HG03442 (cell line): ENCODE measurements at regions not wholly inside any gene's neighbourhood (a gene's known extent, or its start where the extent isn't known, plus 50 kb on each side); places are given as distances from the start of the nearest gene placed in this dataset.

Experiments
- ATAC-seq: cut with Tn5 transposase; IDR thresholded peaks from one replicate; pipeline ENCODE4 v1.9.1; 2021; ENCODE audit warnings: mild to moderate bottlenecking, moderate library complexity; ENCODE audit not compliant: unreplicated experiment

DNA sequence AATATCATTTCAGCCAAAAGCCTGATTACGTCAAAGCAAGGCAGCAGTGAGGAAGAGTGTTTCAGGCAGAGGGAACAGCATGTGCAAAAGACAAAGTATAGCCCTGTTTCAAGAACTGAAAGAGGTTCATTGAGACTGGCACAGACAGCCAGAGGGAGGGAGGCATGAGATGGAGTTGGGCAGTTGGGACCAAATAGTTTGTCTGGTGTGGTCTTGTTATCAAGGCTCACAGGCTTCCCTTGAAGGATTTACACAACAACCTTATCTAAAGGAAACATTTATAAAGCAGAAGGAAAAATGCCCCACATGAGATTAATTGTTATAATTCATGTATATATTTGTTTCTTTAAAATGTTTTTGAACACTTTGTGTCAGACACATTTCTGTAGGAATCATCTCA, 253.3 kb downstream of the DMAC1 start:
- no peak for ATAC-seq

DNA sequence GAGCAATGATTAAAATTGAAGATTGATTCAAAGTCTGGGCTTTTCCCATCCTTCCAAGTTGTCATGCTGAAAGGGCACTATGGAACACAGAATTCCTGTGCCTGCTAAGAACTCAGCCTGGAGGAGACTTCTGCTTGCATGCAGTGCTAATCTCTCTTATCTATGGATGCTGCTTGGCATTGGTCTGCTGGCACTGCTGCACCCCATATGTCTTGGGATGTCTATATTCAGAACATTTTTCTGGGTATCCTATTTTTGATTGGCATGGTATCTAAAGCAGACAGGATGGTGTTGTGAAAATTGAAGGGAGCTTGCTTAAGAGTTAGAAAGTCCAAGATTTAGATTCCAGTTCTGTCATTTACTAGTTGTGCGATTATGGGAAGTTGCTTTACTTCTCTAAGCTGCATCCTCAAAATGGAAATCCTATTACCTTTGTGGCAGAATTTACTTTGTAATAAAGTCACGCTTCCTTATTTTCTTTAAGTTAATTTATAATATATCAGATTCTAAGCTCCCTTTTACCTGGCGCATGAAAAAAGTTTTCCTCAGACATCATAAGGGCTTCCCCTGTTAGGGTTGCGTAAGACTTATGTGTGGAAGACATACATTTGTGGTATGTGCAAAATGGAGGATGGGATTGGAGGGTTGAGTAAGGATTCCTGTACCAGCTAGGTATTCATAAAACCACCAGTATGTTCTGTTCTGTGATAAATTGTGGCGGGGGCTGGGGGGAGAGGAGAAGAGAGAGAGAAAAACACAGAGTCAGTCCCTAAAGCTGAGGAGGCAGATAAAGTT, 254.0 kb downstream of the DMAC1 start:
- no peak for ATAC-seq

DNA sequence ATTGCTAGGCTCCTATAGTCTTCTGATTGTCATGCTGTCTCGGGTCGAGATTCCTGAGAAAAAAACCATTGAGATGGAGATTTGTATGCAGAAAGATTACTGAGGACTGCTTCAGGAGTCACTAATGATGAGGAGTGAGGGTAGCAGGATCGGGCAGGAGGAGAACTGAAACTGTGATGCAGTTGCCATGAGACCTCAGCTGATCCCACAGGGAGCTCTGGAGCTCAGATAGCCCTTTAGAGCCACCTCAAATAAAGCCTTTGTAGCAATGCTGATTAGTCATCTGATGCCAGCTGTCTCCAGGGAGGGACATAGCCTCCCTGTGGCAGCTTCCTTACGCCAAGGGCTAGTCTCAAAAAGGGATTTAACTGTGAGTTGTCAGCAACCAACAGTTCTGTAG, 256.9 kb downstream of the DMAC1 start:
- ATAC-seq, result no peak

DNA sequence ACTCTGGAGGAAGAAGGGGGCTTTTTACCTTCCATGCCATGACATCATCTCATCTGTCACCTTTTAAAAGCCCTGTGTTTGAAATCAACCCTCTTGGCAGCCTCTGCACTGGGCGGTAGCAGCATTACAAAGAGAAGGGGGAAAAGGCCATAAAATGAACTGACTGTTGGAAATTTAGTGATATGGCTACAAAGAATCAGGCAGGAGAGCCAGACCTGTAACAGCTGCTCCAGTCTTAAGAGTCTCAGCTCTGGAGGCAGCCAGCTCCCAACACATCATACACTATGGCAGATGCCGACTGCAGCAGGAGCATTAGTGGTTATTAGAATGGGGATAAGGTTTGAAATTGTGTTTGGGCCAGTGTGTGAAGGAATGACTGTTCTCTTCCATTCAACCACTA, 257.5 kb downstream of the DMAC1 start:
- no peak for ATAC-seq

DNA sequence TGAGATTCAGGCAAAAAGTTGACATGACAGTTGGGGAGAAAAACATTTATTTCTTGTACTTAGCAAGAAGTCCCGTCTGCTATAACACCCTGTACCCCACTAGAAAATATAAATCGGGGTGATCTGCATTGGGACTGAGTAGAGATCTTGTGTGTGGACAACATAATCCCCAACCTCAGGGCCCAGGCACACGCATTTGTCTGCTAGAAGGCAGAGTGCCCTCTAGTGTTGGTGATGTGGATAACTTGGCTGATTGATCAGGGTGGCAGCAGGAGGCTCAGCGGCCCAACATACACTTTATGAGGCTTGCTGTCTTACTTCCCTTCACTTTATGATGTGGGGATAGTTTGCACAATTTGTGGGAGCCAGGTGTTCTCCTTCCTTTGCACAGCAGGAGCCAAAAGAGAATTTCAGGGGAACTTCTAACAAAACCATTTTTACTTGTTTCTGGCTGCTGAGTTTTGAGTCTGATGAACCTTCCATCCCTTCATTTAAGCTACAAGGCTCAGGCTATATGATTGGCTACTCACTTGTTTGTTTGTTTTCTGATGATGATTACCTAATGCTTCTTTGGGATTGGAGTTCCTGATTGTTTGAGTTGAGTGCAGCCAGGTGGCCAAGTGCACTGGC, 263.2 kb downstream of the DMAC1 start:
- ATAC-seq, result peak; percentile 90

DNA sequence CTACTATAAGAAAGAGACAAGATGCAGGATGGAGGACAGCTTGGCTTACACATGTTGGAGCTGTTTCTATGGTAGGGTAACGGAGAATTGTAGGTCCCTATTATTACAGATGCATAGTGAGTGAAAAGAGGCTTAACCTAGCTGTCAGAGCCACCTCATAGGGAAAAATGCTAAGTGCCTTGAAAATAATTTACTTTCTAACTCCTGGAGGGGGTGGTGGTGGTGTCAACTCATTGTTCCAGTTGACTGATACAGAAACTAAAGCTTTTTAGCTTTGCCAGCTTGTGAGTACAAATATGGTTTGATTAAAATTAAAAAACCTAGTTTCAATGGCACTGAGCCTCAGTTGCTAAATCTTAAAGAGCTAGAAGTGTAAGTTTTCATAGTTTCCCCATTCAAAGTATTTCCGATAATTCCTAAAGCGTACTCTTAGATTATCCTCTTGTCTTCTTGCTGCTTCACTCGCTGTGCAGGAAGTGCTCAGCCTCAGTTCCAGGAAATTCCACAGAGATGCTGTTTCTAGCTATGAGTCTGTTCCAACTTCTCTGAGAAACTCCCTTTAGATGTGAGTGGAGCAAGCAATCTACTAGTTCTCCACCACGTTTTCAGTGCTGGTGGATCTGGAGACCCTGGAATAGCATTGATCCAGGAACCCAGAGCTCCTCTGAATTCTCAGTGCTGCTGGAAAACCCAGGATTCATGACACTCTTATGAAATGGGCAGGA, 265.2 kb downstream of the DMAC1 start:
- ATAC-seq, result no peak

DNA sequence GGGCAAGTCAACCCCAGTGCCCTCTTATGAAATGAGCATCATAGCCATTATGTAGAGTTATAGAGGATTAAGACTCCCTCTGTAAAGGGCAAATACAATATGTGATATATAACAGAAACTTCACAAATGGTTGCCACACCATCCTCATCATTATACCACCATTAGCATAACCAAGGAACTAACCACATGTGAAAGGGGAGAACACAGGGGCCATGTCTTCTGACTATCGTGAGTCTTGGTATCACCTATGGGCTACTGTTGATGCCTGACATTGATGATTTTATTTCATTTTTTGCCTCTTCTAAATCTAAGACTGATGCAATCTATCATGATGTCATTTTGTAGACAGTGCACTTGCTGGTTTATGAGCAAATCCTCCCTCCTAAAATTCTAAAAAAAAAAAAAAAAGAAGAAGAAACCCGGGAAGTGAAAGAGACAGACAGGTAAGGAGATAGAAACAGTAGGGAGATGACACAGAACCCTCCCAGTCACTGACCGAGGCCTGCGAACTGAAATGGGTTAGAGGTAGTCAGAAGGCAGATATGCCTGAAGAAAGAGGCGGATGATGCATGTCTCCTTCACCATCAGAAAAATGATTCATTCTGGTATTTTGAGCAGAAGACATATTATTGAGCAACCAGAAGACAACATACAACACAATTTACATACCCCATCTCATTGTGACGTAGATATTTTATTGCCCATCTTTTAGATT, 266.0 kb downstream of the DMAC1 start:
- no peak for ATAC-seq

DNA sequence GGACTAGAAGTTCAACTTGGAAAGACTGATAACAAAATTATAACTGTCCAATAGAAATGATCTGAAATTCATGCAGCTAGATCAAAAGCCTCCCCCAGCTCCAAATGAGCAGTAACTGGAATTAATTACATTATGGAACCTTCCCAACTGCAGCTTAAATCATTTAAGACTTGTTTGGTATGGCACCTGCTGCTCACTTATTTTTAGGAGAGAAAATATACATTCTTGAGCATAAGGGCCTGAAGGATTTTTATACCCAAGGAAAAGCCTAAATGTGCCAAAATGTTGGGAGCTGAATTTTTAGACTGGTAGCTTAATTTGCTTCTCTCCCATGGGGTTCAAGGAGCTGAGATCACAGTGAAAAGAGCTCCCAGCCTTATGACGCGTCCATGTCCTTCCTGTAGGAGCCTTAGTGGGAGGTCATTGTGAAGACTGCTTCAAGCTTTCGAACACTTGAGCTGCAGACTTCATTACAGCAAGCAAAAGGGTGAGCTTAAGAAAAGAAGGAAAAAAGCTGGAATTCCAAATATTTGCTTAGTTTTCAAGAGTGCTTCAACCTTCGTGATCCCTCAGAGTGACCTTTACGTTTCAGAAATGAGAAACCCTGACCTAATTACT, 276.0 kb downstream of the DMAC1 start:
- ATAC-seq, result no peak

DNA sequence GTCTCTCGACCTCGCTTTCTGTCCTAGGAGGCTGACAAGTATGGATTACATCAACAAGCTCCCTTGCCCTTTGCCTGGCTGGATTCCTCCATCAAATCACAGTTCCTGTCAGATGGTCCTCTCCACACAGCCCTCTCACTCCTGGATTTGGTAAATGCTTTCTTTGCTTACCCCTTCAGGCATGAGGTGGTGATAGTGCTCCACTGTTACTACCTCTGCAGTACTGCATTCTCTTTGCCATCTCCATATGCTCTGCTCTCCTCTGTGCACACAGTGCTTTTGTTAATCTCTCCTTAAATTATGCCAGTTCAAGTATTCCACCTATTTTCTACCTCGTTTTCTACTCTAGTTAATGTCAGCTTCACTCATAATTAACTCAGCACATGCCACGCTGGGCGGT, 279.2 kb downstream of the DMAC1 start:
- ATAC-seq, result no peak

DNA sequence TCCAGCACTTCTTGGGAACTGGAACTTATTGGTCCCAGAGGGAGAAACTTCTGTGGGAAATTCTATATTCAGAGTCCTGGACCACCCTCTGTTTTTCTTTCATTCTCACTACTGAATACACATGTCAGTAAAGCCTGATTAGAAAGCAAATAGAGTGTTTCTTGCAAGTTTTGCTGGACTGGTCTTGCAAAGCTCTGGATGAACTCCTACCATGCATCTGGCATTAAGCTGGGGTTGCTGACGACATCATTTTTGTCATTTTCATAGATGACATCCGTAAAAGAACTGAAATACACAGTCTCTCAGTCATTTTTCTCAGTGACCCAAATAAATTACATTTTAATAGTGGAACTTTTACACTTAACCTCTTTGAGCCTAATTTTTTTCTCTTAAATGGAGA, 283.2 kb downstream of the DMAC1 start:
- no peak for ATAC-seq

DNA sequence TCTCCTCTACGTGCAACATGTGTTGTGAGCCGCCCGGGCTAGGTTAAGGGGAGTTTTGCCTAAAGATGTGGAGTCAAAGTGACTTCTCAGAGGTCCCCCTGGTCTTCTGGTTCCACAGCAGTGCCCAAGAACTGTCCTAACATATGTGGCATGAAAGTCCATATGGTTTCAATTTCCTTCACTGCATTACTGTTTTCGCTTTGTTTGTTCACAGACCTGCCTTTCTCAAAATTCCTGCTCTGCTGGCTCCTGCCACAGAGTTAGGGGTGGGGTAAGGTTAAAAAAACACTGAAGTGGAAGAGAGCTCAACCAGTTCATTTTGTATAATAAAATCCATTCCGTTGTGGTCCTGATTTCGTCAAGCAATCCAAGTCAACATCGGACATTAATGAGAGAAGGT, 289.4 kb downstream of the DMAC1 start:
- ATAC-seq, result no peak

DNA sequence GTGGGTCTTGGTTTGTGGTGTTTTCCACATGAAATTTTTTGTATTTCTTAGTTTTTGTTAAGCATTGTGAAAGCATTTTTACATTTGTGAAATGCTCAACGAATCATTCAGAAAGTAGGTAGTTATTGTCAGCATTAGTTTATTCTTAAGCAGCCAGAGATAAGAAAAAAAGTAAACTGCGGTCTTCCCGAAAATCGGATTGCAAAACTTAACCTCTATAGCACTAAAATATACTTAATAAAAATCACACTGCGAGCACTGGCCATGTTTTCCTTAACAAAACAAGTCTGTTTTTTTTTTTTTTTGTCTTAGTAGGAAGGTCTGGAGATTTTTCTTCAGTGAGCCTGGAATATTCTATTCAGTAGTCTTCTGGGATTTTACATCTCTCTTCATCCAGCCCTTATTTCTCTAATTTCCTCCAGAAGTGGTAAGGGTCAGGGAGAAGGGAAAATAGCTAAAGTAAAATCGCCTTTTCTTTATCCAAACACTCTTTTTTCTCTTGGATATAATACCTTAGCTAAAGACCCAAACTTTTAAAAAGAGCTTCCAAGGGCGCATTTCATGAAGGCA, 289.9 kb downstream of the DMAC1 start:
- no peak for ATAC-seq

DNA sequence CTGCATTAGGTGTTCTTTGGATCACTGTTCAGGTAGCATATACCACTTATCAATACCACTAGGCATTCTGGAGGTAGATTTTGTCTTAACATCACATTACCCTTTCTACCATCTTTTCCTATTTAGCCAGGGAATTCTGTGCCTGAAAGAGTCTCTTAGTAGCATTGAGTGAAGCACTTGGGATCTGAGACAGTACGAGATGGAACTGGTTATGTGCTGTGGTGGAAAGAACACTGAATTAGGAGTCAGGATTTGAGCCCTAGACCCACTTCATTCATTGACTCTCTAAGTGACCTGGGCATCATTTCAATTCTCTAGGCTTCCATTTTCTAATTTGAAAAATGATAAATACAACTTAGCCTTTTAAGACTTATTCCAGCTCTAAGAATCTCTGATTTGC, 291.1 kb downstream of the DMAC1 start:
- no peak for ATAC-seq

DNA sequence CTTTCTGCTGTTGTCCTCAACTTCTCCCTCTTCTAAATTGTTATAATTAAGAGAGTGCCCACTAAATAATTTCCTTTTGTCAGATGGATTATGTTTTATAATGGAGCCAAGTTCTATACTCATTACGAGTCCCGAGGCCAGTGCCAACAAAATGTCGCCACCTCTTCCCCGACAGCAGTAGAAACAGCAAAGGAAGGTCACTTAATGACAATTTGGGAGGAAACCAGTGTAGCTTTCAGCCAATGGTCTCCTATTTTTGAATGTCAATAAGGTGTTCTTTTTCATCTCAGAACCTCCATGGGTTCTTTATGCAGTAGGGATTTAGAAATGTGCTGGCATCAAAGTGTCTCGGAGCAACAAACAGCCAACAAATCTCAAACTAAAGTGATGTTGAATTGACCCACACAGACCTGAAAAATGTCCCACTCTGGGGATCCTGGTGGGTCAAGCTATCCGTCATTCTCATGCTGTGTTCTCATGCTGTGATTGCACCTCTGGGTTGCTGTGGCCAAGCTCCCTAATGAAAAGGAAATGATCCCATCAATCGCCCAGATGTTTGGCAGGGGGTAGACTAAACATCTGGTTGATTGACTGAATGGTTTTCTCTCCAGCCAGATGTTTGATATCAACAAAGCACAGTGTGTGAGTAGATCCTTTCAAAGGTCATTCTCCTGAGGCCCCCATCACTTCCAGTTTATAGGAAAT, 291.9 kb downstream of the DMAC1 start:
- no peak for ATAC-seq

DNA sequence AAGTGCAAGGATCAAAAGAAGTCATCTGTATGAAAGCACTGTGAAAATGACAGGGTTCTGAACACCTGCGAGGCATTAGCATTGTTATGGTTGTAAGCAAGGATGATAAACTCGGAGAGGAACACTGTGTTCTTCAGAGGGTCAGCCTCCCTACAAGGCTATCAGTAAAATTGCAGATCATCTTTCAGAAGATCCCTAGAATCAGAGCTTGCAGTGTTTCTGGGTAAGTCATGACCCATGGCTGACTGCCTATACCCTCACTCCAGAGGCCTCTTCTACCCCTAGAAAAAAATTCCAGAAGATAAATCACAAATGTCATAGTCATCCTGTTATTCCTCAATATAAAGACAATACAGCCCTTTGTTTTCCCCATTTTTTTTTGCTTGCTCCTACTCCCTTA, 292.6 kb downstream of the DMAC1 start:
- ATAC-seq, result no peak

DNA sequence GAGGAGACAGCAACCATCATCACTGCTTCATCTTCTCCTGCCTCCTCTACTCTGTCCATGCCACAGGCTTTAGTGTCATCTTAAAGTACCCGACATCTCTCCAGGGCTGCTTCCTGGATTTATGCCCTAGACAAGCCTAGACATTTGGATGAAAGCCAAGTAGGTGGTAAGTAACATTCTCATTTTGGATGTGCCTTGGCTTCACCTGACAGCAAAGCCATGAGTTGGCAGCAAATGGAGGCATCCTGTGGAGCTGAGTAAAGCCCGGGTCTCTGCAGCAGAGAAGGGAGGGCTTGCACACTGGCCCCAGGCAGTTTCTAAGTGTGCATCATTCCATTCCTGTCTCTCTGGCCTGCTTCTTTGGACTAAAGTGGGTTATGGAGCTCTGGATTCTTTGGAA, 299.1 kb downstream of the DMAC1 start:
- no peak for ATAC-seq

DNA sequence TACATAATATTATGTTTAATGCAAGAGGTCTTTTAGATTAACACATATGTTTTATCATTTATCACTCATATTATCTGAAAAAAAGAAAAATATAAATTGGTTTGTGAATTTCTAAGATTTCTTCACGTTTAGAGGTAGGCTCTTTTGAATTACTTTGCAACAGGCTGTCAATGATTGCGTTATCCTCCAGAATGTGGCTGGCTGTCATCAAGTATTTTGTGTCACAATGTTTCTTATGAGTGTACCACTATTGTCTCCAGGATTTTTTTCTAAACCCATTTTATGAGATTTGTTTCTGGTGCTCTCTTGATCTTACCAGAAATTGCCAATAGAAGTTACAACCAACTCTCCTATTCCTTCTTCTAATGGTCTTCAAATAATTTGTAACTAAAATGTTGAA, 307.9 kb downstream of the DMAC1 start:
- no peak for ATAC-seq

DNA sequence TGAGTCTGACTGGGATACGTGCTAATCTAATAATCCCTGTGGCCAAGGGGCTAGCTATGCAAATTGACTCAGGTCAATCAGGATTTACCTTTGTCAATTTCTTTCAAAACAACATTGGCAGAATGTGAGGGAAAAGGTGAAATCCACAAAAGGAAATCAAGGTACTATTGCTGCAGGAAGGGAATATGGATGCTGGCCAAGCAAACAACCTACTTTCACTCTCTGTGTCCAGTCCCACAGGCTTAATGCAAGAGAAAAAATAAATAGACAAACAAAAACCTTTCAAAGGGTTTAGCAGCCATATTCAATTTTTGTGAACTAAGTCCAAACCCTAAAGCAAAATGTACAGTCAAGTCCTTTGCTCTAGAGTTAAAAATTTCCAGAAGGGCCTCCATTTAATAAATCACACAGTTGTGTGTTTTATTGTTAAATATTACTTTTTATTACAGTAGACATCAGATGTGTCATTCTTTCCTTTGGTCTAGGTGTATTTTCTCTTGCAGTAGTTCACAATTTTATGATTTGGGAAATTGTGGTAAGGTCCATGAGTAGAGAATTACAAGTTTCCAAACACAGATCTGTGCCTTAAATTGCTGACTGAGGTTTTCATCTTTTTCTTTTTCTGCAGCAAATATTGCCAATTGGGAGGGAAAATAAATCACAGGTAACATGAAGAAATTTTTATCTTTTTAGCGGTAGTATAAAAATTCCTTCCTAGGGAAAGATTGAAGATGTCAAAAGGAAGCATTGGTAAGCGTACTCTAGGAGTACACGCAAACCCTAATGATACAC, 309.1 kb downstream of the DMAC1 start:
- no peak for ATAC-seq

DNA sequence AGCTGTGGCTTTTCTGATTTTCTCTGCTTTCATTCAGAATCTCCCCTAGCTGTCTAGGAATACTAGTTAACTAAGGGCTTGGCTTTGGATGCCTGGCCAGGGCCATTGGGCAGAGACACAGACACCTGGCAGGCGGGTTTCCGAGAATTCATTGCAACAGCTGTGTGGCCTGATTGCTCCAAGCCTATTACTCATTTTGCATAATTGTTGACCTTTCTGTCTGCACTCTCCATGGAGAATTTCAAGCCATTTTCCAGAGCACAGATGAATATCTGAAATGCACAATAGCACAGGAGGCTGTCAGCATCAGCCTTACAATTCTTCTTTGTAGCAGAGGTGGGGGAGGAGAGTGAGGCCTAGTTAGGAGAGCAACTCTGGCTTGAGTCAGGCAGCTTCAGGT, 310.5 kb downstream of the DMAC1 start:
- no peak for ATAC-seq
